ENCODE measurements at regions not wholly inside any gene's neighbourhood (a gene's known extent, or its start where the extent isn't known, plus 50 kb on each side); places are given as distances from the start of the nearest gene placed in this dataset.

- no peak for TF ChIP-seq REST (IDR thresholded peaks at IDR 0.05; ENCODE audit: unreplicated experiment)
- no peak for TF ChIP-seq ETS1 (IDR thresholded peaks at IDR 0.05)
These were observed 348.7 kb downstream of the NR4A2 start (continued) for GRCh38 chr2:155983845-155984244.

GRCh38 chr2:155982135-155982534 lies 350.4 kb downstream of the NR4A2 start:
- Histone ChIP-seq H4K20me1 (replicated peaks; ENCODE audit: insufficient read depth) (no peaks in the 10 kb centered on the region), H3K4me3 (no peak overlapping the region), H3K79me2 (replicated peaks; ENCODE audit: insufficient read depth) (no peaks in the 10 kb centered on the region), H2AFZ (no peak overlapping the region), H3K4me2 (no peak overlapping the region), H3K4me1 (ENCODE audit: insufficient read depth) (peaks cover 9% of the 10 kb centered on the region), H3F3A (replicated peaks; ENCODE audit: low read depth) (no peaks in the 10 kb centered on the region), H3K27ac (ENCODE audit: low read depth) (no peak overlapping the region), H3K27me3 (ENCODE audit: insufficient read depth) (no peaks in the 10 kb centered on the region), H3K9me2 (ENCODE audit: insufficient read depth) (no peaks in the 10 kb centered on the region), H3K36me3 (ENCODE audit: insufficient read depth) (no peaks in the 10 kb centered on the region)
- no peak overlapping the region for H3K4me3 Mint-ChIP-seq
- H3K27me3 Mint-ChIP-seq (ENCODE audit: insufficient read depth, low read depth, poor library complexity) = no peaks in the 10 kb centered on the region
- peaks cover 8% of the 10 kb centered on the region for H3K4me1 Mint-ChIP-seq
- no peak for ATAC-seq
- no peaks in the 10 kb centered on the region for H3K36me3 Mint-ChIP-seq (ENCODE audit: low read depth)
- DNase-seq (ENCODE audit: low spot score) = no peak
- H3K27ac Mint-ChIP-seq = no peak overlapping the region; the same call in 1 of the 2 replicates
- H3K9me3 Mint-ChIP-seq = no peaks in the 10 kb centered on the region
- TF ChIP-seq EZH2phosphoT487 (IDR thresholded peaks at IDR 0.05; ENCODE audit: unreplicated experiment) (no peak), CTCF (conservative IDR thresholded peaks at IDR 0.05; ENCODE audit: low read depth in 2 of 2) (no peak), REST (IDR thresholded peaks at IDR 0.05; ENCODE audit: unreplicated experiment) (no peak), POLR2AphosphoS5 (IDR thresholded peaks at IDR 0.05; ENCODE audit: low read depth) (no peak), ETS1 (IDR thresholded peaks at IDR 0.05) (no peak), JUNB (IDR thresholded peaks at IDR 0.05; ENCODE audit: unreplicated experiment) (no peak), CREB1 (CRISPR knock-in tag; IDR thresholded peaks at IDR 0.05; ENCODE audit: low read depth) (no peak), STAT1 (IDR thresholded peaks at IDR 0.05; ENCODE audit: unreplicated experiment) (no peak), ZNF331 (CRISPR knock-in tag; IDR thresholded peaks at IDR 0.05; ENCODE audit: low read depth) (no peak)

Data from GM23338 (cell line).